GDM1 (cell line): ENCODE measurements at regions not wholly inside any gene's neighbourhood (a gene's known extent, or its start where the extent isn't known, plus 50 kb on each side); places are given as distances from the start of the nearest gene placed in this dataset.
"Not testable (repeated sequence)": the region's sequence is repeated elsewhere in the genome, so short reads cannot be mapped to it uniquely, and the experiment has no call there.

Experiments
- DNase-seq: peaks from one replicate; lab custom pipeline; 2025; lab: John Stamatoyannopoulos, UW

GRCh38 chr5:173667702-173668101 lies 51.3 kb upstream of the BOD1 start:
- no peak for DNase-seq

- DNase-seq, result no peak
Observed at GRCh38 chr5:173668245-173668800, 51.9 kb upstream of the BOD1 start.

- no peak for DNase-seq
Observed at GRCh38 chr5:173668910-173669309, 52.5 kb upstream of the BOD1 start.

- no peak for DNase-seq
Observed at GRCh38 chr5:173669483-173669882, 53.0 kb upstream of the BOD1 start.

- DNase-seq, result no peak
Observed at GRCh38 chr5:173670130-173670651, 53.7 kb upstream of the BOD1 start.

- no peak for DNase-seq
Observed at GRCh38 chr5:173670791-173671120, 54.3 kb upstream of the BOD1 start.

- no peak for DNase-seq
Observed at GRCh38 chr5:173671121-173671949, 54.9 kb upstream of the BOD1 start.

- DNase-seq, result no peak
Observed at GRCh38 chr5:173672166-173672565, 55.7 kb upstream of the BOD1 start.

GRCh38 chr5:173672891-173673290 lies 56.4 kb upstream of the BOD1 start:
- no peak for DNase-seq

- DNase-seq, result no peak
Observed at GRCh38 chr5:173673295-173674101, 57.0 kb upstream of the BOD1 start.

- no peak for DNase-seq
Observed at GRCh38 chr5:173675287-173675996, 59.0 kb upstream of the BOD1 start.

GRCh38 chr5:173676375-173676774 lies 59.9 kb upstream of the BOD1 start:
- no peak for DNase-seq

GRCh38 chr5:173677125-173677672 lies 60.7 kb upstream of the BOD1 start:
- DNase-seq, result no peak

GRCh38 chr5:173679909-173680630 lies 63.6 kb upstream of the BOD1 start:
- no peak for DNase-seq

GRCh38 chr5:173680660-173681242 lies 64.3 kb upstream of the BOD1 start:
- no peak for DNase-seq

- no peak for DNase-seq
Observed at GRCh38 chr5:173682313-173682712, 65.9 kb upstream of the BOD1 start.

GRCh38 chr5:173684535-173684934 lies 68.1 kb upstream of the BOD1 start:
- not testable (repeated sequence) for DNase-seq

- DNase-seq, result no peak
Observed at GRCh38 chr5:173686950-173687349, 70.5 kb upstream of the BOD1 start.

GRCh38 chr5:173688703-173689102 lies 72.3 kb upstream of the BOD1 start:
- DNase-seq, result no peak

GRCh38 chr5:173689171-173689736 lies 72.8 kb upstream of the BOD1 start:
- no peak for DNase-seq
